ENCODE measurements at regions not wholly inside any gene's neighbourhood (a gene's known extent, or its start where the extent isn't known, plus 50 kb on each side); places are given as distances from the start of the nearest gene placed in this dataset.
"Not testable (repeated sequence)": the region's sequence is repeated elsewhere in the genome, so short reads cannot be mapped to it uniquely, and the experiment has no call there.

GRCh38 chr2:21194147-21194546 is 70.4 kb downstream of the TDRD15 start:
- DNase-seq = no peak

DNA sequence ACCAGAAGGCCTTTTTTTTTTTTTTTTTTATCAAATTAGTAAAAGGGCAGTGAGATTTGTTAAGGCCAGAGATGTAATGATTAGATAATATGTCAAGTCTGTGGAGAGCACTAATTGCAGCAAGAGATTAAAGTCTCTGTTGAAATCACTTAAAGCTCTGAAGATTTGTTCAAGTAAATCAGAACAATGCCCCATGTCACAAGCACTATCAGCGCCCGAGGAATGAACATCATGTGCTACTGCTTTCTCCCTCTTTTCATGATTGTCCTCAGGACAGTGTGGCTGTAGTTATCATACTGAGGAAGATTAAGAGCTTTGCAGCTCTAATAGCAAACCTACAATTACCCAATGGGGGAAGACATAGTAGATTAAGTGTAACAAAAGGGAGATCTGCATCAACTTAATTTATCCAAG is 71.1 kb downstream of the TDRD15 start:
- DNase-seq = no peak

- DNase-seq = no peak
These were observed 71.6 kb downstream of the TDRD15 start for GRCh38 chr2:21195326-21195725.

GRCh38 chr2:21198637-21199036 is 74.9 kb downstream of the TDRD15 start:
- DNase-seq = no peak

DNA sequence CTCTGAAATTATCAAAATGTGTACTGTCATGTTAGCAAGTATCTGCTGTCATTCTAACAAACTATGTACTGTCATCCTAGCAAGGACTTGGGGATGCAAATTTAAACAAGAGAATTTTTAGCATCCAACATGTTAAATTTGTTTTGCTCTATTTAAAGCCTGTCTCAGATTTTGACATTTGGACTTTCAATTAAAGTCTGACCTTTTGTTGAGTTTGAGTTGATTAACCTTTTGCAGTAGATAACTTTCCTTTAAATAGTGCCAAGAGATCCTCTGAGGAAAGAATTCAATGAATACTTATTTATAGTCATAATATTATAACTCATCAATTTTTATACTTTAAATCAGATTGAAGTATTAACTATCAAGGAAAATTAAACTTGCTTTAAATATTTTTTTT is 80.2 kb downstream of the TDRD15 start:
- no peak for DNase-seq

DNA sequence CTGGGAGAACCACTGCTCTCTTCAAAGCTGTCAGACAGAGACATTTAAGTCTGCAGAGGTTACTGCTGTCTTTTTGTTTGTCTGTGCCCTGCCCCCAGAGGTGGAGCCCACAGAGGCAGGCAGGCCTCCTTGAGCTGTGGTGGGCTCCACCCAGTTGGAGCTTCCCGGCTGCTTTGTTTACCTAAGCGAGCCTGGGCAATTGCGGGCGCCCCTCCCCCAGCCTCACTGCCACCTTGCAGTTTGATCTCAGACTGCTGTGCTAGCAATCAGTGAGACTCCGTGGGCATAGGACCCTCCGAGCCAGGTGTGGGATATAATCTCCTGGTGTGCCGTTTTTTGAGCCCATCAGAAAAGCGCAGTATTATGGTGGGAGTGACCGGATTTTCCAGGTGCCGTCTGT is 90.3 kb downstream of the TDRD15 start:
- not testable (repeated sequence) for DNase-seq

- DNase-seq = no peak
These were observed 93.7 kb downstream of the TDRD15 start for GRCh38 chr2:21217442-21217841.

DNA sequence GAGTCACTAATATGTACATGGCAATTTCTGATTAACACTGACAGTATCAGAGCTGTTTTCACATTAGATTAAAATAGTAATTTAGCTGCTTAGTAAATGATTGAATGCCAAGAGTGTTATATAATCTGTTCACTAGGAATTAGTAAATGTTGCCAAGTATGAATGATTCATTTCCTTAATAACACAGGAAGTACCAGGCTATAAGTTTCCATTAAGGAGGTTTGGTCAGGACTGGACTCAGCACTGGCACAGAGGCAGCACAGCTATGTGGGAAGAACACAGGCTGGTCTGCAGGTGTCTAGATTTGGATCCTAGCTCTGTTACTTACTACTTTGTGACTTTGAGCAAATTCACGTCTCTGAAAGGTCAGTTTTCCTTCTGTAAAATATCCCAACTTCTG is 97.2 kb downstream of the TDRD15 start:
- DNase-seq = peak; percentile 8

GRCh38 chr2:21223618-21224017 is 99.8 kb downstream of the TDRD15 start:
- no peak for DNase-seq

- no peak for DNase-seq
These were observed 104.5 kb downstream of the TDRD15 start for GRCh38 chr2:21228041-21228895.

- no peak for DNase-seq
These were observed 105.5 kb downstream of the TDRD15 start for GRCh38 chr2:21229302-21229701.

DNA sequence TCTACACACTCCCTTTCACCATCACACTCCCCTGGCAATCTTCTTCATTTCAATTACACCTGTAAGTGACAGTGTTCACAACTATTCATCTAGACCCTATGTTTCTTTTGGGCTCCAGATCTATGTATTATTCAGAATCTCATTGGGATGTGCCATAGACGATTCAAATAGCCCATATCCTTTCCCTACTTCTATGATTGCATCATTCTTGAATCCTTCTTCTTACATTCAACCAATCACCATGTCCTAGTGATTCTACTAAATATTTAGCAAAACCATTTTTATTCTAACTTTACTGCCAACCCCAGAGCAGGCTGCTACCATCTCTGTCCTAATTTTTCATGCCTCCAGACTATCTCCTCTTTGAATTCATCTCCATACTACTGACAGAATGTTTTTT is 106.4 kb downstream of the TDRD15 start:
- DNase-seq = no peak

GRCh38 chr2:21231985-21232384 is 108.2 kb downstream of the TDRD15 start:
- DNase-seq = peak; percentile 59

- peak; percentile 23 for DNase-seq
These were observed 109.4 kb downstream of the TDRD15 start for GRCh38 chr2:21233194-21233593.

DNA sequence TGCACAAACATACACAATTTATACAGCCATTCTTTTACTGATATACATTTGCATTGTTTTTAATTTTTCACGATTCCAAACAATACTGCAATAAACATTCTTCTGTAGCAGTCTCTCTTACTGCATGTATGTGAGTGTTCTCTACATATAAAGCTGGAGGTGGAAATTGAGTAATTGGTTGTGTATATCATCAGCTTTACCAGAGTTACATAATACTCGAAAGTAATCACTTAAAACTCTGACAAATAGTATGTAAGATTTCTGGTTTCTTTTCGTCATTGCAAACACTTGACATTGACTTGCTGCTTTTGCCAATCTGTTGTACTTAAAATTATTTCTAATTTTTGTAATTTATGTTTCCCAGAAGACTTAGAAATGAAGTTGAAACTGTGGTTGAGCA is 110.2 kb downstream of the TDRD15 start:
- peak; percentile 49 for DNase-seq

GRCh38 chr2:21234464-21235120 is 110.8 kb downstream of the TDRD15 start:
- DNase-seq = no peak

- not testable (repeated sequence) for DNase-seq
These were observed 116.0 kb downstream of the TDRD15 start for GRCh38 chr2:21239749-21240148.

DNA sequence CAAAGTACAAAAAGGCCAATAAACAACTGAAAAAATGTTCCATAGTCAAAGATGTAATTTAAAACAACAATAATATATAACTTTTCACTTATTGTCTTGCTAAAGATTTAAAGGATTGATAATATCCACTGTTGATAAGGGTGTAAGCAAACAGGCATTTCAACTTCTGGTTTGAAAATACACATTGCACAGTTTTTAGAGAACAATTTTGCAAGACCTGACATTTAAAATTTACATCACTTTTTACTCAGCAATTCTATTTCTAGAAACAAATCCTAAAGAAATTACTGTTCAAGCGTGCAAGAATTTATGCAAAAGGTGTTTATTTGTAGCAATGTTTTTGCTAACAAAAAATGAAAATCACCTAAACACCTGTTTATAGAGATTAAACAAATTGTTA is 120.4 kb downstream of the TDRD15 start:
- peak; percentile 27 for DNase-seq

- no peak for DNase-seq
These were observed 121.8 kb downstream of the TDRD15 start for GRCh38 chr2:21245565-21245964.

GRCh38 chr2:21249367-21249766 is 125.6 kb downstream of the TDRD15 start:
- DNase-seq = no peak

DNA sequence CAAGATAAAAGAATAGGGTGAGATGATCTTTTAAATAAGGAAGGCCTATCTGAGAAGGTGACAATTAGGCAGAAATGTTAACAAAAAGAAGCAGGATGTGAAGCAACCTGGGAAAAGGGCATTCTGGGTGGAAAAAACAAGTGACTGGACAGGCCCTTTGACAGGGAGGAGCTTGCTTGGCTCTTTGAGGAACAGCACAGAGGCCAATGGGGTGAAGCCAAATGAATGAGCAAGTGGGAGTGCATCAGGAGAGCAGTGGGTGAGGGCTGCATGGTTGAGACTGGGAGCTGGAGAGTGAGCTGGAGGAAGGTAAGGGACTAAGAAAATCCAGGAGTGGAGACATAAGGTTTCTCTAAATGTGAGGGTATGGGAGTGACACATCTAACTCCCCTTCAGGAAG is 126.9 kb downstream of the TDRD15 start:
- peak; percentile 16 for DNase-seq

- DNase-seq = no peak
These were observed 127.6 kb downstream of the TDRD15 start for GRCh38 chr2:21251216-21251980.

DNA sequence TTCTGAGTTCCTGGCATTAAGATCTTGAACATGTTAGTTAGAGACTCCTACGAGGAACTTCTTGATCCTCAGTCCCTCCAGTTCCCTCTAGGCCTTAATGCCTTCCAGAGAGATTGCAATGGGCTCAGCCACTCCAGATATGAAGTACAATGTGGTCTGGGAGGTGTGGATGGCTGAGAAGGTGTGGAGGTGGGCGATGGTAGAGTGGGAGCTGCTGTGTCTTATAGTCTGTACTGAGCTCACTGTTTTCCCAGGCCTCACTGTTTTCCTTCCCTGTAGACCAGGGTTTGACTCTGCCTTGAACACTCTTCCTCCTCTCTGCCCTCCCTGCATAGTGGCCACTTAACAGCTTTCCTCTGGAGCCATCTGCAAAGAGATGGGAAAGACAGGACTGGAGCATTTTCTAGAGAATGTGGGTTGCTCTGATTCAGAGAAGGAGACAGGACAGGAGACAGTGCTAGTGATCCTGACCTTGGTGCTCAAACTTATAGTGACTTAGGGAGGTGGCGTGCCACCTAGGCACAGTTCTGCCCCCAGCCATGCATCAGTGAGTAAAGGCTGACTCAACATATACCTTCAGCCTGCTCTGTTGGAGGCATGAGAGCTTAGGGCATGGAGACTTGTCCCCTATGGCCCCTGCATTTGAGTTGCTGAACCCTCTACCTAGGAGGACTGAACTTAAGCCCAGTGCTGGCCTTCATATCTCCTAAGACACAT is 129.7 kb downstream of the TDRD15 start:
- DNase-seq = no peak
